DMS153 treated with DMSO at 0.1 percent for 48 hours (cell line): ENCODE measurements at regions not wholly inside any gene's neighbourhood (a gene's known extent, or its start where the extent isn't known, plus 50 kb on each side); places are given as distances from the start of the nearest gene placed in this dataset.

Experiments used
- DNase-seq: peaks from one replicate; lab custom pipeline; 2025; ENCODE audit not compliant: unreplicated experiment; lab: John Stamatoyannopoulos, UW

DNA sequence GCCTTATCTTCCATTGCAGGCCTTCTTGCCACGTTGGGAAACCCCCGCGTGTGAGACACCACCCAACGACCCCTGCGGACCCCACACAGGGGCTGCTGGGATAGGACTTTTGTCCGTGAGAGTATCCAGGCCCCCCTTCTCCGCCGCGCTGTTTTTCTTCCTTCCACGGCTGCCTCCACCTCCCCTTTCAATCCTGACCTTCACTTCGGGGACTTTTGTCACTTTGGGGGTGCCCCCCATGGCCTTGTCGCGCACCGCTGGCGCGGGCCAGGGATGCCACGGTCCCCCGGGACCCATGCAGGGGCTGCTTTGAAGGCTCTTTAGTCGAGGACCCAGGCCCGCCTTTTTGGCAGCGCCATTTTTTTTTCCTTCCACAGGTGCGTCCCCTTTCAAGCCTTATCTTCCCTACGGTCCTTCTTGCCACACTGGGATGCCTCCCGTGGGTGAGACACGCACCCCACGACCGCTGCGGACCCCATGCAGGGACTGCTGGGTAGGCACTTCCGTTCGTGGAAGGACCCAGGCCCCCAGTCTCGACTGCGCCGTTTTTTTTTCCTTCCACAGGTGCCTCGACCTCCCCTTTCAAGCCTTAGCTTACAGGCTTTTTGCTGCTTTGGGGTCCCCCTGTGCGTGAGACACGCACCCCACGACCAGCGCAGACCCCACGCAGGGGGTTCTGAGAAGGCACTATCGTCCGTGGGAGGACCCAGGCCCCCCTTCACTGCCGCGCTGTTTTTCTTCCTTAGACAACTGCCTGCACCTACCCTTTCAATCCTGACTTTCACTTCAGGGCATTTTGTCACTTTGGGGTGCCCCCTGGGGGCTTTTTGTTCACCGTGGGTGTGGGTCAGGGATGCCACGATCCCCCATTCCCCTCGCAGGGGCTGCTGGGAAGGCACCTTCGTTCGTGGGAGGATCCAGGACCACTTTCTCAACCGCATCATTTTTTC, 267.4 kb downstream of the ALG10 start:
- no peak for DNase-seq

DNA sequence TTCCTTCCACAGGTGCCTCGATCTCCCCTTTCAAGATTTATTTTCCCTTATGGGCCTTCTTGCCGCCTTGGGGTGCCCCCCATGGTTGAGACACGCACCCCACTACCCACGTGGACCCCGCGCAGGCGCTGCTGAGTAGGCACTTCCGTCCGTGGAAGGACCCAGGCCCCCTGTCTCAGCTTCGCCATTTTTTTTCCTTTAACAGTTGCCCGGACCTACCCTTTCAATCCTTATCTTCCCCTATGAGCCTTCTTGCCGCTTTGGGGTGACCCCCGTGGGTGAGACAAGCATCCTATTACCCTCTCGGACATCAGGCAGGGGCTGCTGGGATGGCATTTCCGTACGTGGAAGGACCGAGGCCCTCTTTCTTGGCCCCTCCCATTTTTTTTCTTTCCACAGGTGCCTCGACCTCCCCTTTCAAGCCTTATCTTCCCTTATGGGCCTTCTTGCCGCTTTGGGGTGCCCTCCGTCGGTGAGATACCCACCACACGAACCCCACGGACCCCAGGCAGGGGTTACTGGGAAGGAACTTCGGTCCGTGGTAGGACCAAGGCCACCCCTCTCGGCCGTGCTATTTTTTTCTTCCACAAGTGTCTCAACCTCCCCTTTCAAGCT, 268.2 kb downstream of the ALG10 start:
- no peak for DNase-seq

GRCh38 chr12:34291001-34291400, 268.7 kb downstream of the ALG10 start:
- DNase-seq, result no peak

DNA sequence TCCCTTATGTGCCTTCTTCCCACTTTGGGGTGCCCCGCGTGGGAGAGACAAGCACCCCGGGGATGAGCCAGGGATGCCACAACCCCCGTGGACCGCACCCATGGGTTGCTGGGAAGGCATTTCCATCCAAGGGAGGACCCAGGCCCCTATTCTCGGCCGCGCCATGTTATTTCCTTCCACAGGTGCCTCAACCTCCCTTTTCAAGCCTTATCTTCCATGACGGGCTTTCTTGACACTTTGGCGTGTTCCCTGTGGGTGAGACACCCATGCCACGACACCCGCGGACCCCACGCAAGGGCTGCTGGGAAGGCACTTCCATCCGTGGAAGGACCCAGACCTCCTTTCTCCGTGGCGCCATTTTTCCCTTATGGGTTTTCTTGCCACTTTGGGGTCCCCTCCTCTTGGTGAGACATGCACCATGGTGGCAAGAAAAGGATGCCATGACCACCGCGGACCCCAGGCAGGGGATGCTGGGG, 269.2 kb downstream of the ALG10 start:
- DNase-seq, result no peak

DNA sequence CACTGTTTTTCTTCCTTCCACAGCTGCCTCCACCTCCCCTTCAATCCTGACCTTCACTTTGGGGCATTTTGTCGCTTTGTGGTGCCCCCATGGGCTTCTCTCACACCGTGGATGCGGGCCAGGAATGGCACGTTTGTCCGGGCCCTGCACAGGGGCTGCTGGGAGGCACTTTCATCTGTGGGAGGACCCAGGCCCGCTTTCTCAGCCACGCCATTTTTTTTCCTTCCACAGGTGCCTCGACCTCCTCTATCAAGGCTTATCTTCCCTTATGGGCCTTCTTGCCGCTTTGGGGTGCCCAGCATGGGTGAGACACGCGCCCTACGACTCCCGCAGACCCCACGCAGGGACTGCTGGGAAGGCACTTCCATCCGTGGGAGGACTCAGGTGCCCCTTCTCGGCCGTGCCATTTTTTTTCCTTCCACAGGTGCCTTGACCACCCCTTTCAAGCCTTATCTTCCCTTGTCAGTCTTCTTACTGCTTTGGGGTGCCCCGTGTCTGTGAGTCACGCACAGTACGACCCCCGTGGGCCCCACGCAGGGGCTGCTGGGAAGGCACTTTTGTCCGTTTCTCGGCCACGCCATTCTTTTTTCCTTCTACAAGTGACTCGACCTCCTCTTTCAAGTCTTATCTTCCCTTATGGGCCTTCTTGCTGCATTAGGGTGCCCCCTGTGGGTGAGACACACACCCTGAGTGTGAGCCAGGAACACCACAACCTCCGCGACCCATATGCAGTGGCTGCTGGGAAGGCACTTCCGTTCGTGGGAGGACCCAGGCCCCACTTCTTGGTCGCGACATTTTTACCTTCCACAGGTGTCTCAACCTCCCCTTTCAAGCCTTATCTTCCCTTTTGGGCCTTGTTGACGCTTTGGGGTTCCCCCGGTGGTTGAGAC, 270.7 kb downstream of the ALG10 start:
- no peak for DNase-seq

DNA sequence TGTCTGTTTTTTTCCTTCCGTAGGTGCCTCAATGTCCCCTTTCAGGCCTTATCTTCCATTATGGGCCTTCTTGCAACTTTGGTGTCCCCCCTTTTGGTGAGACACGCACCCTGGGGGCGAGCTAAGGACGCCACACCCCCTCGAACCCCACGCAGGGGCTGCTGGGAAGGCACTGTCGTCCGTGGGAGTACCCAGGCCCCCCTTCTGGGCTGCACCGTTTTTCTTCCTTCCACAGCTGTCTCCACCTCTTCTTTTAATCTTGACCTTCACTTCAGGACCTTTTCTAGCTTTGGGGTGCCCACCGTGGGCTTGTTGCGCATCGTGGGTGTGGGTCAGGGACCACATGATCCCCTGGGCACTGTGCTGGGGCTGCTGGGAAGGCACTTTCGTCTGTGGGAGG, 271.8 kb downstream of the ALG10 start:
- DNase-seq, result no peak

GRCh38 chr12:34294671-34295365, 272.5 kb downstream of the ALG10 start:
- no peak for DNase-seq

DNA sequence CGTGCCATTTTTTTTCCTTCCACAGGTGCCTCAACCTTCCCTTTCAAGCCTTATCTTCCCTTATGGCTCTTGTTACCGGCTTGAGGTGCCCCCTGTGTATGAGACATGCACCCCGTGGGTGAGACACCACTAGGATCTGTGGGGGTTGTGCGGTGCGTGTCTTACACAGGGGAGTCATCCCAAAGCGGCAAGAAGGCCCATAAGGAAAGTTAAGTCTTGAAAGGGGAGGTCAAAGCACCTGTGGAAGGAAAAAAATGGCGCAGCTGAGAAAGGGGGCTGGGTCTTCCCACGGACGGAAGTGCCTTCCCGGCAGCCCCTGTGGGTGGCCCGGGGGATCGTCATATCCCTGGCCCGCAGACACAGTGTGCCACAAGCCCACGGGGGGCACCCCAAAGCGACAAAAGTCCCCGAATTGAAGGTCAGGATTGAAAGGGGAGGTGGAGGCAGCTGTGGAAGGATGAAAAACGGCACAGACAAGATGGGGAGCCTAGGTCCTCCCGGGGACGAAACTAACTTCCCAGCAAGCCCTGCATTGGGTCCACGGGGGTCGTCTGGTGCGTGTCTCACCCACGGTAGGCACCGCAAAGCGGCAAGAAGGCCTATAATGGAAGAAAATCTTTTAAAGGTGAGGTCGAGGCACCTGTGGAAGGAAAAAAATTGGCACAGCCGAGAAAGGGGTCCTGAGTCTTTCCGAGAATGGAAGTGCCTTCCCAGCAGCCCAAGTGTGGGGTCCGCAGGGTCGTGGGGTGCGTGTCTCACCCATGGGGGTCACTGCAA, 273.3 kb downstream of the ALG10 start:
- DNase-seq, result no peak

GRCh38 chr12:34296143-34297041, 274.1 kb downstream of the ALG10 start:
- DNase-seq, result no peak

DNA sequence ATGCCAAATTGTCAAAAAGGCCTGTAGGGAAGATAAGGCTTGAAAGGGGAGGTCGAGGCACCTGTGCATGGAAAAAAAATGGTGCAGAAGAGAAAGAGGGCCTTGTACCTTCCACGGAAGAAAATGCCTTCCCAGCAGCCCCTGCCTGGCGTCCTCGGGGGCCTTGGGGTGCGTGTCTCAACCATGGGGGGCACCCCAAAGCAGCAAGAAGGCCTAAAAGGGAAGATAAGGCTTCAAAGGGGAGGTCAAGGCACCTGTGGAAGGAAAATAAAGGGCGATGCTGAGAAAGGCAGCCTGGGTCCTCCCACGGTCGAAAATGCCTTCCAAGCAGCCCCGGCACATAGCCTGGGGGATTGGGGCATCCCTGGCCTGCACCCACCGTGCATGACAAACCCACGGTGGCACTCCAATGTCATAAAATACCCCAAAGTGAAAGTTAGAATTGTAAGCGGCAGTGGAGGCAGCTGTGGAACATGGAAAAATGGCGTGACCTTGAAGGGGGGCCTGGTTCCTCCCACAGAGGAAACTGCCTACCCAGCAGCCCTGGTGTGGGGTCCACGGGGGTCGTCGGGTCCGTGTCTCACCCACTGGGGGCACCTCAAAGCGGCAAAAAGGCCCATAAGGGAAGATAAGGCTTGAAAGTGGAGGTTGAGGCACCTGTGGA, 275.0 kb downstream of the ALG10 start:
- no peak for DNase-seq

GRCh38 chr12:34297790-34298164, 275.5 kb downstream of the ALG10 start:
- DNase-seq, result no peak

GRCh38 chr12:34298176-34298970, 276.1 kb downstream of the ALG10 start:
- DNase-seq, result no peak

DNA sequence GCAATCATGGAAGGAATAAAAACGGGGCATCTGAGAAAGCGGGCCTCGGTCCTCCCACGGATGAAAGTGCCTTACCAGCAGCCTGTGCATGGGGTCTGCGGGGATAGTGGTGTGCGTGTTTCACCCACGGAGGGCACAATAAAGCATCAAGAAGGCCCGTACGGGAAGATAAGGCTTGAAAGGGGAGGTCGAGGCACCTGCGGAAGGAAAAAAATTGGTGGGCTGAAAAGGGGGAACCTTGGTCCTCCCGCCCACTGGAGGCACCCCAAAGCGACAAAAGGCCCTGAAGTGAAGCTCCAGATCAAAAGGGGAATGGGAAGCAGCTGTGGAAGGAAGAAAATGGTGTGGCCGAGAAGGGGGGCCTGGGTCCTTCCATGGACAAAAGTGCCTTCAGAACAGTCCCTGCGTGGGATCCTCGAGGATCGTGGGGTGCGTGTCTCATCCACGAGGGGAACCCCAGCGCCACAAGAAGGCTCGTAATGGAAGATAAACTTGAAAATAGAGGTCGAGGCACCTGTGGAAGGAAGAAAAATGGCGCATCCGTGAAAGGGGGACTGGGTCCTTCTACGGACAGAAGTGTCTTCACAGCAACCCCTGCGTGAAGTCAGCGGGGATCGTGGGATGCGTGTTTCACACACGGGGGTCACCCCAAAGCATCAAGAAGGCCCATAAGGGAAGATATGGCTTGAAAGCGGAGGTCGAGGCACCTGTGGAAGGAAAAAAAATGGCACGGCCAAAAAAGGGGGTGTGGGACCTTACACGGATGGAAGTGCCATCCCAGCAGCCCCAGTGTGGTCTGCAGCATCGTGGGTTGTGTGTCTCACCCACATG, 276.9 kb downstream of the ALG10 start:
- no peak for DNase-seq

DNA sequence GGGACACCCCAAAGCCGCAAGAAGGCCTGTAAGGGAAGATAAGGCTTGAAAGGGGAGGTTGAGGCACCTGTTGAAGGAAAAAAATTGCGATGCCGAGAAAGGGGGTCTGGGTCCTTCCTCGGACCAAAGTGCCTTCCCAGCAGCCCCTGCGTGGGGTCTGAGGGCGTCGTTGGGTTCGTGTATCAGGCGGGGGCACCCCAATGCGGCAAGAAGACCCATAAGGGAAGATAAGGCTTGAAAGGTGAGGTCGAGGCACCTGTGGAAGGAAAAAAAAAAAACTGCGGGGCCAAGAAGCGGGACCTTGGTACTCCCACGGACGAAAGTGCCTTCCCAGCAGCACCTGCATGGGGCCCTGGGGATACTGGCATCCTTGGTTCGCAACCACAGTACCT, 277.5 kb downstream of the ALG10 start:
- DNase-seq, result no peak

DNA sequence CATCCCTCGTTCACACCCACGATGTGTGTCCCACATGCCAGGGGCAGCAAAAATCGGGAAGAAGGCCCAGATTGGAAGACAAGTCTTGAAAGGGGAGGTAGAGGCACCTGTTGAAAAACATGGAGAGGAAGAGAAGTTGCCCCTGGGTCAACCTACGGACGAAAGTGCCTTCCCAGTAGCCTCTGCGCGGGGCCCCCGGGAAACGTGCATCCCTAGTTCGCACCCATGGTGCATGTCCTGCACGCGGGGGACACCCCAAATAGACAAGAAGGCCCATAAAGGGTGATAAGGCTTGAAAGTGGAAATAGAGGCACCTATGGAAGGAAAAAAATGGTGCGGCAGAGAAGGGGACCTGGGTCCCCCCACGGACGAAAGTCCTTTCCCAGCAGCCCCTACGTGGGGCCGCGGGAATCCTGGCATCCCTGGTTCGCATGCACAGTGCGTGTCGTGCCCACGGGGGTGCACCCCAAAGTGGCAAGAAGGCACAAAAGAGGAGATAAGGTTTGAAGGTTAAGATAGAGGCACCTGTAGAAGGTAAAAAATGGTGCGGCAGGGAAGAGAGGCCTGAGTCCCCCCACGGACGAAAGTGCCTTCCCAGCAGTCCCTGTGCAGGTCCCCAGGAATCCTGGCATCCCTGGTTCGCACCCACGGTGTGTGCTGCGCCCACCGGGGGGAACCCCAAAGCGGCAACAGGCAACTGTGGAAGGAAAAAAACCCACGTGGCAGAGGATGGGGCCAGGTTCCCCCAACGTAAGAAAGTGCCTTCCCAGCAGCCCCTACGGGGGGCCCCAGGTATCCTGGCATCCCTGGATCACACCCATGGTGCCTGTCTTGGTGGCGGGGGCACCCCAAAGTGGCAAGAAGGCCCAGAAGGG, 278.3 kb downstream of the ALG10 start:
- DNase-seq, result no peak
